WTC11 (cell line): ENCODE measurements at regions not wholly inside any gene's neighbourhood (a gene's known extent, or its start where the extent isn't known, plus 50 kb on each side); places are given as distances from the start of the nearest gene placed in this dataset.

Source experiments
- ATAC-seq: fragments of 200-7000 bp; cut with Tn5 transposase; 2 replicates; pipeline ENCODE4 v1.10.0; 2021; ENCODE audit warnings: mild to moderate bottlenecking, moderate library complexity
- CTCF ChIA-PET: fragments of 300-600 bp; sonication (Branson Sonifier 250); formaldehyde crosslinking; loops from one replicate; lab custom pipeline; 2021; ENCODE audit warnings: antibody characterized with exemption; lab: Charles Lee
- POLR2A ChIA-PET: fragments of 350-600 bp; sonication (Branson Sonifier 250); formaldehyde crosslinking; loops from one replicate; lab custom pipeline; 2021; ENCODE audit warnings: antibody characterized with exemption; lab: Charles Lee
- DNase-seq: peaks from one replicate; pipeline ENCODE4 v3.0.0; 2021; ENCODE audit warnings: low spot score
- H3K27ac Mint-ChIP-seq: 2 replicates; pipeline ENCODE4 v1.8.0; 2021; ENCODE audit warnings: mixed read lengths
- H3K27me3 Mint-ChIP-seq: 2 replicates; pipeline ENCODE4 v1.8.0; 2021; ENCODE audit warnings: low read depth, mild to moderate bottlenecking, moderate library complexity, mixed read lengths
- H3K36me3 Mint-ChIP-seq: 2 replicates; pipeline ENCODE4 v1.8.0; 2021; ENCODE audit warnings: mixed read lengths
- H3K4me1 Mint-ChIP-seq: 2 replicates; pipeline ENCODE4 v1.8.0; 2022; ENCODE audit warnings: mixed read lengths
- H3K4me3 Mint-ChIP-seq: 2 replicates; pipeline ENCODE4 v1.8.0; 2021; ENCODE audit warnings: mild to moderate bottlenecking, moderate library complexity, mixed read lengths
- H3K9me3 Mint-ChIP-seq: 2 replicates; pipeline ENCODE4 v1.8.0; 2021; ENCODE audit warnings: mixed read lengths
- ELF4 ChIP-seq: sonication (generic); formaldehyde crosslinking; IDR thresholded peaks from 2 replicates; pipeline ENCODE4 v1.8.1; 2022; ENCODE audit warnings: low read depth, mild to moderate bottlenecking, moderate library complexity, missing genetic modification reagents
- GRHL2 ChIP-seq: fragments of 250-450 bp; sonication (Bioruptor Pico); IDR thresholded peaks from 2 replicates; pipeline ENCODE4 v1.8.0; 2022; ENCODE audit warnings: mild to moderate bottlenecking, moderate library complexity; ENCODE audit not compliant: insufficient replicate concordance, severe bottlenecking
- KAT7 ChIP-seq: sonication (generic); formaldehyde crosslinking; IDR thresholded peaks from 2 replicates; pipeline ENCODE4 v1.8.1; 2023; ENCODE audit warnings: missing genetic modification reagents, mild to moderate bottlenecking, borderline replicate concordance
- MXD4 ChIP-seq: fragments of 250-450 bp; sonication (Bioruptor Pico); IDR thresholded peaks from 2 replicates; pipeline ENCODE4 v1.8.0; 2021; ENCODE audit warnings: mild to moderate bottlenecking, moderate library complexity, borderline replicate concordance
- MYBL2 ChIP-seq: sonication (generic); formaldehyde crosslinking; IDR thresholded peaks from 2 replicates; pipeline ENCODE4 v1.8.1; 2023; ENCODE audit warnings: mild to moderate bottlenecking, moderate library complexity, missing genetic modification reagents
- NFE2L1 ChIP-seq: sonication (generic); formaldehyde crosslinking; IDR thresholded peaks from 2 replicates; pipeline ENCODE4 v1.8.1; 2023; ENCODE audit warnings: missing genetic modification reagents
- NFYB ChIP-seq: sonication (generic); formaldehyde crosslinking; conservative IDR thresholded peaks from 2 replicates; pipeline ENCODE4 v1.8.0; 2022; ENCODE audit warnings: low read depth, missing genetic modification reagents
- NR2C2 ChIP-seq: sonication (generic); formaldehyde crosslinking; IDR thresholded peaks from 2 replicates; pipeline ENCODE4 v1.8.0; 2022; ENCODE audit warnings: mild to moderate bottlenecking, missing genetic modification reagents
- PRRX2 ChIP-seq: fragments of 250-450 bp; sonication (Bioruptor Pico); IDR thresholded peaks from 2 replicates; pipeline ENCODE4 v1.8.0; 2021; ENCODE audit warnings: mild to moderate bottlenecking
- RELA ChIP-seq: sonication (generic); formaldehyde crosslinking; IDR thresholded peaks from 2 replicates; pipeline ENCODE4 v1.8.1; 2022; ENCODE audit warnings: missing genetic modification reagents, mild to moderate bottlenecking, borderline replicate concordance
- TEAD4 ChIP-seq: sonication (generic); formaldehyde crosslinking; IDR thresholded peaks from 2 replicates; pipeline ENCODE4 v1.8.0; 2022; ENCODE audit warnings: mild to moderate bottlenecking, missing genetic modification reagents
- TP53 ChIP-seq: sonication (generic); formaldehyde crosslinking; IDR thresholded peaks from 2 replicates; pipeline ENCODE4 v1.8.1; 2023; ENCODE audit warnings: mild to moderate bottlenecking, missing genetic modification reagents
- ZBTB21 ChIP-seq: sonication (generic); formaldehyde crosslinking; IDR thresholded peaks from 2 replicates; pipeline ENCODE4 v1.8.1; 2023; ENCODE audit warnings: mild to moderate bottlenecking, missing genetic modification reagents, borderline replicate concordance
- ZNF317 ChIP-seq: sonication (generic); formaldehyde crosslinking; IDR thresholded peaks from 2 replicates; pipeline ENCODE4 v1.8.1; 2023; ENCODE audit warnings: low read depth, mild to moderate bottlenecking, moderate library complexity, missing genetic modification reagents, borderline replicate concordance
- ZNF396 ChIP-seq: fragments of 250-450 bp; sonication (Bioruptor Pico); IDR thresholded peaks from 2 replicates; pipeline ENCODE4 v1.8.0; 2021; ENCODE audit warnings: mild to moderate bottlenecking, moderate library complexity, borderline replicate concordance
- ZNF423 ChIP-seq: fragments of 250-450 bp; sonication (Bioruptor Pico); IDR thresholded peaks from 2 replicates; pipeline ENCODE4 v2.1.2; 2022; ENCODE audit warnings: mild to moderate bottlenecking, moderate library complexity
- TF ChIP-seq, protein P1 (sequence below): sonication (generic); formaldehyde crosslinking; IDR thresholded peaks from 2 replicates; pipeline ENCODE4 v1.8.1; 2022; ENCODE audit warnings: low read depth, missing genetic modification reagents, borderline replicate concordance
- TF ChIP-seq, protein P2 (sequence below): sonication (generic); formaldehyde crosslinking; IDR thresholded peaks from 2 replicates; pipeline ENCODE4 v1.8.0; 2023; ENCODE audit warnings: missing genetic modification reagents
- TF ChIP-seq, protein P3 (sequence below): sonication (generic); formaldehyde crosslinking; IDR thresholded peaks from 2 replicates; pipeline ENCODE4 v1.8.0; 2023; ENCODE audit warnings: mild to moderate bottlenecking, missing genetic modification reagents
- TF ChIP-seq, protein P4 (sequence below): fragments of 250-450 bp; sonication (Bioruptor Pico); IDR thresholded peaks from 2 replicates; pipeline ENCODE4 v1.8.0; 2021; ENCODE audit warnings: mild to moderate bottlenecking

DNA sequence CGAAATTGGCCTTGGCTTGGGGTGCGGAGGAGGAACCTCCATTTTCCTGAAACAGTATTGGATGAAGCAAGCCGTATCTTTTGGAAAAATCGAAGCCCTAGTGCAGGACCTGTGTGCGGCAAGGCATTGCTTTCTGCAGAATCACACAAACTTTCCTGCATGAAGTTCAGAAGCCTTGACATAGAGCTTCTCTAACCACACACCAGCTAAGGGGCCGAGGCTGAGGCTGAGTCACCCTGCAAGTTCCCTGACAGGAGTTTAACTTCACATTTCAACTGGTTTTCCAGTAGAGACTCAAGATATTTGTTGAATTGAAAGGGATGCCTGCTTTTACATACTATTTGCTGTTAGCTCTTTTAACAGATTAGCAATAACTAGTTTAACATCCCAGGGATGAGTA lies 67.8 kb downstream of the TCF20 start:
- TF ChIP-seq ZNF317 (CRISPR knock-in tag) (no peak), ZBTB21 (CRISPR knock-in tag) (no peak), GRHL2 (CRISPR knock-in tag) (no peak), TEAD4 (CRISPR knock-in tag) (no peak), NFE2L1 (CRISPR knock-in tag) (no peak), MXD4 (CRISPR knock-in tag) (no peak), NFYB (CRISPR knock-in tag) (no peak), TP53 (CRISPR knock-in tag) (no peak), RELA (CRISPR knock-in tag) (no peak), ZNF396 (CRISPR knock-in tag) (no peak)
- TF ChIP-seq, protein P1, sequence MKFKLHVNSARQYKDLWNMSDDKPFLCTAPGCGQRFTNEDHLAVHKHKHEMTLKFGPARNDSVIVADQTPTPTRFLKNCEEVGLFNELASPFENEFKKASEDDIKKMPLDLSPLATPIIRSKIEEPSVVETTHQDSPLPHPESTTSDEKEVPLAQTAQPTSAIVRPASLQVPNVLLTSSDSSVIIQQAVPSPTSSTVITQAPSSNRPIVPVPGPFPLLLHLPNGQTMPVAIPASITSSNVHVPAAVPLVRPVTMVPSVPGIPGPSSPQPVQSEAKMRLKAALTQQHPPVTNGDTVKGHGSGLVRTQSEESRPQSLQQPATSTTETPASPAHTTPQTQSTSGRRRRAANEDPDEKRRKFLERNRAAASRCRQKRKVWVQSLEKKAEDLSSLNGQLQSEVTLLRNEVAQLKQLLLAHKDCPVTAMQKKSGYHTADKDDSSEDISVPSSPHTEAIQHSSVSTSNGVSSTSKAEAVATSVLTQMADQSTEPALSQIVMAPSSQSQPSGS, result no peak
- no peak for ATAC-seq
- CTCF ChIA-PET, result no interaction called here

DNA sequence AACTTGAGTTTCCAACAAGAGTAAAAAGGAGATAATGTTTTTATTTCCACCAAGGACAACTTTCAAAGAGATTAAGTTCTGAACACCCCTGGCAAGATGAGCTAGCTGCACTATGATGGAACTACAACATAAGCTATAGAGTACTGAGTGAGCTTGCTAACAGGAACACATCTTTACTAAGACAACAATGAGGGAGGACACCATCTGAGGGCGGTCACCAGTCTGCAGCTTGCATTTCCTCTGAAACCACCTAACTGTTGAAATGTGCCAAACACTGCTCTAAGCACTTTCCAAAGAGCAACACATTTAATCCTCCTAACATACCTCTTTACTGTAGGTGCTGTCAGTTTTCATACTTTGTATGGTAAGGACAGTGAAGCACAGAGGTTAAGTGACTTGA lies 68.4 kb downstream of the TCF20 start:
- TF ChIP-seq KAT7 (CRISPR knock-in tag), result no peak
- TF ChIP-seq MYBL2 (CRISPR knock-in tag), result no peak
- TF ChIP-seq, protein P2, sequence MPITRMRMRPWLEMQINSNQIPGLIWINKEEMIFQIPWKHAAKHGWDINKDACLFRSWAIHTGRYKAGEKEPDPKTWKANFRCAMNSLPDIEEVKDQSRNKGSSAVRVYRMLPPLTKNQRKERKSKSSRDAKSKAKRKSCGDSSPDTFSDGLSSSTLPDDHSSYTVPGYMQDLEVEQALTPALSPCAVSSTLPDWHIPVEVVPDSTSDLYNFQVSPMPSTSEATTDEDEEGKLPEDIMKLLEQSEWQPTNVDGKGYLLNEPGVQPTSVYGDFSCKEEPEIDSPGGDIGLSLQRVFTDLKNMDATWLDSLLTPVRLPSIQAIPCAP (CRISPR knock-in tag), result no peak
- TF ChIP-seq, protein P3, sequence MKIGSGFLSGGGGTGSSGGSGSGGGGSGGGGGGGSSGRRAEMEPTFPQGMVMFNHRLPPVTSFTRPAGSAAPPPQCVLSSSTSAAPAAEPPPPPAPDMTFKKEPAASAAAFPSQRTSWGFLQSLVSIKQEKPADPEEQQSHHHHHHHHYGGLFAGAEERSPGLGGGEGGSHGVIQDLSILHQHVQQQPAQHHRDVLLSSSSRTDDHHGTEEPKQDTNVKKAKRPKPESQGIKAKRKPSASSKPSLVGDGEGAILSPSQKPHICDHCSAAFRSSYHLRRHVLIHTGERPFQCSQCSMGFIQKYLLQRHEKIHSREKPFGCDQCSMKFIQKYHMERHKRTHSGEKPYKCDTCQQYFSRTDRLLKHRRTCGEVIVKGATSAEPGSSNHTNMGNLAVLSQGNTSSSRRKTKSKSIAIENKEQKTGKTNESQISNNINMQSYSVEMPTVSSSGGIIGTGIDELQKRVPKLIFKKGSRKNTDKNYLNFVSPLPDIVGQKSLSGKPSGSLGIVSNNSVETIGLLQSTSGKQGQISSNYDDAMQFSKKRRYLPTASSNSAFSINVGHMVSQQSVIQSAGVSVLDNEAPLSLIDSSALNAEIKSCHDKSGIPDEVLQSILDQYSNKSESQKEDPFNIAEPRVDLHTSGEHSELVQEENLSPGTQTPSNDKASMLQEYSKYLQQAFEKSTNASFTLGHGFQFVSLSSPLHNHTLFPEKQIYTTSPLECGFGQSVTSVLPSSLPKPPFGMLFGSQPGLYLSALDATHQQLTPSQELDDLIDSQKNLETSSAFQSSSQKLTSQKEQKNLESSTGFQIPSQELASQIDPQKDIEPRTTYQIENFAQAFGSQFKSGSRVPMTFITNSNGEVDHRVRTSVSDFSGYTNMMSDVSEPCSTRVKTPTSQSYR (CRISPR knock-in tag), result no peak
- no peak for TF ChIP-seq ZNF423 (CRISPR knock-in tag)
- no peak for TF ChIP-seq ELF4 (CRISPR knock-in tag)
- TF ChIP-seq, protein P4, sequence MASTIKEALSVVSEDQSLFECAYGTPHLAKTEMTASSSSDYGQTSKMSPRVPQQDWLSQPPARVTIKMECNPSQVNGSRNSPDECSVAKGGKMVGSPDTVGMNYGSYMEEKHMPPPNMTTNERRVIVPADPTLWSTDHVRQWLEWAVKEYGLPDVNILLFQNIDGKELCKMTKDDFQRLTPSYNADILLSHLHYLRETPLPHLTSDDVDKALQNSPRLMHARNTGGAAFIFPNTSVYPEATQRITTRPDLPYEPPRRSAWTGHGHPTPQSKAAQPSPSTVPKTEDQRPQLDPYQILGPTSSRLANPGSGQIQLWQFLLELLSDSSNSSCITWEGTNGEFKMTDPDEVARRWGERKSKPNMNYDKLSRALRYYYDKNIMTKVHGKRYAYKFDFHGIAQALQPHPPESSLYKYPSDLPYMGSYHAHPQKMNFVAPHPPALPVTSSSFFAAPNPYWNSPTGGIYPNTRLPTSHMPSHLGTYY (CRISPR knock-in tag), result no peak
- no peak for TF ChIP-seq PRRX2 (CRISPR knock-in tag)
- no peak for TF ChIP-seq NR2C2
- TF ChIP-seq GRHL2 (CRISPR knock-in tag), result no peak
- Mint-ChIP-seq H3K9me3 (no peaks in the 10 kb centered on the region; the same call in 1 of the 2 replicates), H3K27me3 (no peaks in the 10 kb centered on the region), H3K27ac (no peak overlapping the region), H3K4me1 (peaks cover 20% of the 10 kb centered on the region), H3K36me3 (peaks cover 26% of the 10 kb centered on the region), H3K4me3 (no peak overlapping the region)
- CTCF ChIA-PET, result no interaction called here
- DNase-seq (no peak), ATAC-seq (no peak)
- POLR2A ChIA-PET, result interaction anchor here (0.6 kb wide), 1 partner anchor 21 kb away, joined by 5 read pairs; no protein-coding TSS in a partner anchor

More for the DNA sequence above, 67.8 kb downstream of the TCF20 start:
- Mint-ChIP-seq H3K9me3 (no peaks in the 10 kb centered on the region; the same call in 1 of the 2 replicates), H3K36me3 (peaks cover 26% of the 10 kb centered on the region), H3K27ac (no peak overlapping the region; the same call in 1 of the 2 replicates), H3K27me3 (no peaks in the 10 kb centered on the region), H3K4me1 (peaks cover 20% of the 10 kb centered on the region), H3K4me3 (no peak overlapping the region)
- POLR2A ChIA-PET, result no interaction called here
- no peak for DNase-seq
